Adrenal gland (tissue), 5 donors: ENCODE measurements at regions not wholly inside any gene's neighbourhood (a gene's known extent, or its start where the extent isn't known, plus 50 kb on each side); places are given as distances from the start of the nearest gene placed in this dataset.

Experiments used
- CTCF ChIP-seq, 6 experiments: fragments of 450-650 bp in 4 of 6; fragments of 200-600 bp in 2 of 6; sonication (generic) in 1 of 6; IDR thresholded peaks; 1 replicate in 5 of 6; 2 replicates in 1 of 6; pipeline versions ENCODE4 v1.5.1 to v1.8.0; 2016 to 2021; ENCODE audit warnings: antibody characterized with exemption in 6 of 6, mild to moderate bottlenecking in 2 of 6, moderate library complexity in 1 of 6
- POLR2A ChIP-seq, 2 donors: fragments of 450-650 bp; IDR thresholded peaks; one replicate each; pipeline ENCODE4 v1.6.1; 2017; ENCODE audit warnings: antibody characterized with exemption in 2 of 2, mild to moderate bottlenecking in 2 of 2, moderate library complexity in 1 of 2
- donor health status: DM: no; HTN: no; CAD: no.

- no peak for TF ChIP-seq POLR2A (IDR thresholded peaks at IDR 0.05)
- no peak for TF ChIP-seq CTCF (IDR thresholded peaks at IDR 0.05)
Observed at GRCh38 chr1:25051906-25052305, 121.8 kb upstream of the RUNX3 start.
